AG04450 (cell line): ENCODE measurements at regions not wholly inside any gene's neighbourhood (a gene's known extent, or its start where the extent isn't known, plus 50 kb on each side); places are given as distances from the start of the nearest gene placed in this dataset.
"Not testable (repeated sequence)": the region's sequence is repeated elsewhere in the genome, so short reads cannot be mapped to it uniquely, and the experiment has no call there.

Source experiments
- CTCF ChIA-PET: fragments of 300-600, 350-600 bp; formaldehyde crosslinking; extraction: SDS; loops from one replicate; lab custom pipeline; 2022; ENCODE audit warnings: antibody characterized with exemption, inconsistent platforms; lab: Charles Lee
- POLR2A ChIA-PET: fragments of 350-600 bp; formaldehyde crosslinking; extraction: SDS; loops from one replicate; lab custom pipeline; 2021; ENCODE audit warnings: antibody characterized with exemption, inconsistent platforms; lab: Yijun Ruan, JAX
- DNase-seq: peaks from one replicate; pipeline ENCODE4 v3.0.0-alpha.2; 2011; ENCODE audit warnings: low read depth, low spot score
- H3K27ac ChIP-seq: one replicate; pipeline ENCODE4 v1.5.1; 2012; ENCODE audit warnings: low read depth, low read length, control low read depth
- H3K27me3 ChIP-seq: one replicate; pipeline ENCODE4 v1.6.0; 2012; ENCODE audit warnings: low read length; ENCODE audit not compliant: control insufficient read depth, insufficient read depth
- H3K4me3 ChIP-seq: 2 replicates; pipeline ENCODE4 v1.5.1; 2011; ENCODE audit warnings: mild to moderate bottlenecking, low read depth, low read length, control low read depth
- H3K9me3 ChIP-seq: 2 replicates; pipeline ENCODE4 v1.5.1; 2012; ENCODE audit warnings: low read length; ENCODE audit not compliant: control insufficient read depth, insufficient read depth
- CTCF ChIP-seq: IDR thresholded peaks from 2 replicates; pipeline ENCODE4 v1.5.1; 2011; ENCODE audit warnings: low read depth, low read length, control low read depth, inconsistent platforms

DNA sequence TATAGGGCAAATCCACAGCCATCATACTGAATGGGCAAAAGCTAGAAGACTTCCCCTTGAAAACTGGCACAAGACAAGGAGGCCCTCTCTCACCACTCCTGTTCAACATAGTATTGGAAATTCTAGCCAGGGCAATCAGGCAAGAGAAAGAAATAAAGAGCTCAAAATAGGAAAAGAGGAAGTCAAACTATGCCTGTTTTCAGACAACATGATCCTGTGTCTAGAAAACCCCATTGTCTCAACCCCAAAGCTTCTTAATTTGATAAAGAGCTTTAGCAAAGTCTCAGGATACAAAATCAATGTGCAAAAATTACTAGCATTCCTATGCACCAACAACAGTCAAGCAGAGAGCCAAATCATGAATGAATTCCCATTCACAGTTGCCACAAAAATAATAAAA, 160.3 kb downstream of the CXXC4 start:
- CTCF ChIA-PET, result no interaction called here
- H3K27me3 ChIP-seq, result no peaks in the 10 kb centered on the region

GRCh38 chr4:104330125-104330905, 164.4 kb downstream of the CXXC4 start:
- no peaks in the 10 kb centered on the region for H3K27me3 ChIP-seq
- no peak for TF ChIP-seq CTCF
- ChIA-PET POLR2A (no interaction called here), CTCF (no interaction called here)
- H3K9me3 ChIP-seq, result no peaks in the 10 kb centered on the region; the same call in 1 of the 2 replicates
- H3K4me3 ChIP-seq, result no peak overlapping the region
- DNase-seq, result no peak
- H3K27ac ChIP-seq, result no peak overlapping the region

More for the DNA sequence above, 160.3 kb downstream of the CXXC4 start:
- H3K9me3 ChIP-seq, result no peaks in the 10 kb centered on the region
- H3K4me3 ChIP-seq, result no peak overlapping the region
- no peak overlapping the region for H3K27ac ChIP-seq
- no peak for DNase-seq
- POLR2A ChIA-PET, result no interaction called here
- no peak for TF ChIP-seq CTCF

DNA sequence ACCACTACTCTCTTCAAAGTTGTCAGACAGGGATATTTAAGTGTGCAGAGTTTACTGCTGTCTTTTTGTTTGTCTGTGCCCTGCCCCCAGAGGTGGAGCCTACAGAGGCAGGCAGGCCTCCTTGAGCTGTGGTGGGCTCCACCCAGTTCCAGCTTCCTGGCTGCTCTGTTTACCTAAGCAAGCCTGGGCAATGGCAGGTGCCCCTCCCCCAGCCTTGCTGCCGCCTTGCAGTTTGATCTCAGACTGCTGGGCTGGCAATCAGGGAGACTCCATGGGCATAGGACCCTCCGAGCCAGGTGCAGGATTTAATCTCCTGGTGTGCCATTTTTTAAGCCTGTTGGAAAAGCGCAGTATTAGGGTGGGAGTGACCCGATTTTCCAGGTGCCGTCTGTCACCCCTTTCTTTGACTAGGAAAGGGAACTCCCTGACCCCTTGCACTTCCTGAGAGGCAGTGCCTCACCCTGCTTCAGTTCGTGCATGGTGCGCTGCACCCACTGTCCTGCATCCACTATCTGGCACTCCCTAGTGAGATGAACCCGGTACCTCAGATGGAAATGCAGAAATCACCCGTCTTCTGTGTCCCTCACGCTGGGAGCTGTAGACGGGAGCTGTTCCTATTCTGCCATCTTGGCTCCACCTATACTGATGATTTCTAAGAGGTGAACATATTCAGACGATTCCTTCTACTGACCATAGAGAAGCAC, 167.6 kb downstream of the CXXC4 start:
- H3K9me3 ChIP-seq, DNase-seq, CTCF ChIA-PET, POLR2A ChIA-PET, H3K27me3 ChIP-seq, H3K27ac ChIP-seq, H3K4me3 ChIP-seq: not testable (repeated sequence)

- H3K27me3 ChIP-seq, result no peaks in the 10 kb centered on the region
- no peak overlapping the region for H3K27ac ChIP-seq
- ChIA-PET CTCF (no interaction called here), POLR2A (no interaction called here)
- no peak overlapping the region for H3K4me3 ChIP-seq
- no peaks in the 10 kb centered on the region for H3K9me3 ChIP-seq
- DNase-seq, result no peak
- no peak for TF ChIP-seq CTCF
Measured at GRCh38 chr4:104302731-104303130, 192.0 kb downstream of the CXXC4 start.

DNA sequence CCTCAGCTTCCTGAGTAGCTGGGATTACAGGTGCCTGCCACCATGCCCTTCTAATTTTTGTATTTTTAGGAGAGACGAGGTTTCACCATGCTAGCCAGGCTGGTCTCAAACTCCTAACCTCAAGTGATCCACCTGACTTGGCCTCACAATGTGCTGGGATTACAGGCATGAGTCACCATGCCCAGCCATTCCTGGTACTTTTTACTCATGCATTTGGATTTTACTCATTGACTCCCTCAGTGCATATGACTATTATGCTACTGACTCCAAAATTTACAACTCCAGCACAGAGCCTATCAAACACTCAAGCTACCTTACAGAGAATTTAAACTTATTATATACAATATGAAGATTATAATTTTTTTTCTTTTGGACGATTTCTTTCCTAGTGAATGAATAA, 199.9 kb downstream of the CXXC4 start:
- Histone ChIP-seq H3K27ac (no peak overlapping the region), H3K9me3 (no peaks in the 10 kb centered on the region), H3K27me3 (no peaks in the 10 kb centered on the region), H3K4me3 (no peak overlapping the region)
- no peak for TF ChIP-seq CTCF
- ChIA-PET POLR2A (no interaction called here), CTCF (no interaction called here)
- no peak for DNase-seq
